Fibroblast of lung (primary cell): ENCODE measurements at regions not wholly inside any gene's neighbourhood (a gene's known extent, or its start where the extent isn't known, plus 50 kb on each side); places are given as distances from the start of the nearest gene placed in this dataset.

ENCODE experiments used
- CTCF ChIP-seq, 2 donors: IDR thresholded peaks in 1 of 2; conservative IDR thresholded peaks in 1 of 2; 1 replicate in 1 of 2; 2 replicates in 1 of 2; pipeline ENCODE4 v1.5.1; 2011 to 2012; ENCODE audit warnings: low read length in 2 of 2, control low read depth in 1 of 2, inconsistent platforms in 1 of 2, low read depth in 1 of 2, mild to moderate bottlenecking in 1 of 2
- EZH2 ChIP-seq: IDR thresholded peaks from 2 replicates; pipeline ENCODE4 v1.5.1; 2012; ENCODE audit warnings: low read length, control low read depth, mild to moderate bottlenecking; ENCODE audit errors: missing control alignments

GRCh38 chr1:227416156-227416830 lies 98.0 kb upstream of the CDC42BPA start:
- TF ChIP-seq EZH2, result no peak
- no peak for TF ChIP-seq CTCF (conservative IDR thresholded peaks at IDR 0.05 in 1 of 2, IDR thresholded peaks at IDR 0.05 in 1 of 2; ENCODE audit: low read depth in 1 of 2, low read length in 2 of 2)
